ENCODE measurements at regions not wholly inside any gene's neighbourhood (a gene's known extent, or its start where the extent isn't known, plus 50 kb on each side); places are given as distances from the start of the nearest gene placed in this dataset.
A peak's percentile ranks its signal among the peaks of the same experiment; 100 is the strongest.
"Not testable (repeated sequence)": the region's sequence is repeated elsewhere in the genome, so short reads cannot be mapped to it uniquely, and the experiment has no call there.

GRCh38 chr5:133881576-133882388, 86.6 kb downstream of the C5orf15 start:
- no peak for DNase-seq (ENCODE audit: low read depth)

DNA sequence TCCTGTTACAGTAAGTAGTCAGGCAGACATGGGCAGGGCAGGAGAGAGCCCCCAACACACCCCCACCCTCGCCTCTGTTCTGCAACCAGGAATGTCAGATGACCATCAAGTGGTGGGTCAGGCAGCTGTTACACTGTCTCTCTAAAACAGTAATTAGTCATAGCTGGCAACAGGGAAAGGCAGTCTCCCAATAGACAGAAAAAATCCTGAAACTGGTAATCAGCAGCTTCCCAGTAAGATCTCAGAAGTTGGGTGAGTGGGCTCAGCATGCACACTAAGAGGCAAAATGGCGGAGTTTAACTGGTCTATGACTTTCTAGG, 90.2 kb downstream of the C5orf15 start:
- no peak for DNase-seq (ENCODE audit: low read depth)

- no peak for DNase-seq (ENCODE audit: low read depth)
Observed at GRCh38 chr5:133877351-133878235, 90.8 kb downstream of the C5orf15 start.

- no peak for DNase-seq (ENCODE audit: low read depth)
Observed at GRCh38 chr5:133876266-133876665, 92.2 kb downstream of the C5orf15 start.

- no peak for DNase-seq (ENCODE audit: low read depth)
Observed at GRCh38 chr5:133875179-133875578, 93.2 kb downstream of the C5orf15 start.

- peak; percentile 14 for DNase-seq (ENCODE audit: low read depth)
Observed at GRCh38 chr5:133873449-133873848, 95.0 kb downstream of the C5orf15 start.

DNA sequence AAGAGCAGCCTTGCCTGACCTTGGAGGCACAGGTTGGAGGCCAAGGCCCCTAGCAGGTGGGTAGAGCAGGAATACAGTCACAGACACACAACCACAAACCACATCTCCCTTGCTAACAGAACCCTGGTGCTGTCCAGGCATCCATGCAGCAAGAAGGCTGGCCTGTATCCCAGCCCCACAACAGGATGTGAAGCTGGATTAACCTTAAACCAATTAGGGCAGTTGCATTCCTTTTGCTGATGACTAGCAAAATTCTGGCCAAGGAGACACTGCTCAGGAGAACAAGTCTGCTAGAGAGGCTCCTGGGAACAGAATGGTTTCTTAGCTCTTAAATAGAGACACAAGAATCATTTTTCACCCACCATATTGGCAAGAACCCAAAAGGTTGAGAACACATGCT, 97.8 kb downstream of the C5orf15 start:
- peak; percentile 96 for DNase-seq (ENCODE audit: low read depth)

DNA sequence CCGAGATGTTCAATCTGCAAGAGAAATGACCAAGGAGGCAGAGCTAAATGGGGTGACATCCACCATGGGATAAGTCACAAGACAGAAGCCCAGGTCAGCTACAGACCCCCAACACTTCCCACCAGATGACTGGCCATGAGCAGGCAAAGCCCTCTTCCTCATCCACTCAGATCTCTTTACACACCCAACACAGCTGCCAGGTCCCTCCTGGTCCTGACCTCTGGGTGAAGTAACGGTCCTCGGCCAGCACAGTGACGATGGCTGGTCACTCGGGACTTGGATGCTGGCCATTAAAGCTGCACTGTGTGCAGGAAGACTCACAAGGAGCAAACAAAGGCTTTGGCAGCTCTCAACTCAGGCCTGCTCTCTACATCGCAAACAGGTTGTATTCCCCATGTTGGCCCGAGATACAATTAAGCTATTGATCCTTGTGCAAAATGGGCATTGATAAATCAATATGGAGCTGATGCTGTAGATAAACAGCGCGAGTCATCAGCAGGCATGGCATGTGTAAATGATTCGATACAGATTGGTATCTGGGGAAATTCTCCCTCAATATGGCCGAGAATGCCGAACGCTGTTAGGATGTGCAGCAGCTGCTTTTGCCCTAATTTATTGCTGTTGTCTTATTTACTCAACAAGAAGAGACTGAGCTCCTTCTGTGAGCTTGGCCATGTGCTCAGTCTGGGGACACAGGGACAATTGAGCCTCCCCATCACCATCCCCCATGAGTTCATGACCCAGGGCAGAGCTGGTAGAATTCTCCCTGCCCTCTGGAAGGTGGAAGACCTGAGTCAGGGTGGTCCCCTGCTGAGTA, 98.7 kb downstream of the C5orf15 start:
- no peak for DNase-seq (ENCODE audit: low read depth)

DNA sequence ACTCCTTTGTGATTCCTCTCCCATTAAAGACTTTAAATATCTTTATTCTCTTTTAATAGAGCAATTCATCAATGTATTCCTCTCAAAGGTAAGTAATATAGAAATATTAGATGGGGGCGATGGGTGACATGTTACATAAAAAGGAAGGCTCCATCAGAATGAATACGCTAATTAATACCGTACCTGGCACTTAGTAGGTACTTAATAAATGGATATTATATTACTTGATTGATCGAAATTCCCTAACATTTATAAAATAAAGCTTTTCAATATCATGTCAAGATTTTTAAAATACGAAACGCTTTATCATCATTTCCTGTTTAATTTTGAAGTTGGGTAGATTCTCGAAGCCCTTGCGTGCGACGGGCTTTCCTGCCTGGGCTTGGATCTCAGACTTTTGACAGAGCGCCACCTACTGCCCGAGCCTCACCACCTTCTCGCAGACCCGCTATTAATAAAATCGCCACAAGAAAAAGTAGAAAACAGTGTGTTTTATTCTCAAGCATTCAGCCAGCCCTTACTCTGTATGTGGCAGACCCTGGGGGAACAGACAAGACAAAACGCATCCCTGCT, 99.4 kb downstream of the C5orf15 start:
- DNase-seq (ENCODE audit: low read depth), result peak; percentile 32

DNA sequence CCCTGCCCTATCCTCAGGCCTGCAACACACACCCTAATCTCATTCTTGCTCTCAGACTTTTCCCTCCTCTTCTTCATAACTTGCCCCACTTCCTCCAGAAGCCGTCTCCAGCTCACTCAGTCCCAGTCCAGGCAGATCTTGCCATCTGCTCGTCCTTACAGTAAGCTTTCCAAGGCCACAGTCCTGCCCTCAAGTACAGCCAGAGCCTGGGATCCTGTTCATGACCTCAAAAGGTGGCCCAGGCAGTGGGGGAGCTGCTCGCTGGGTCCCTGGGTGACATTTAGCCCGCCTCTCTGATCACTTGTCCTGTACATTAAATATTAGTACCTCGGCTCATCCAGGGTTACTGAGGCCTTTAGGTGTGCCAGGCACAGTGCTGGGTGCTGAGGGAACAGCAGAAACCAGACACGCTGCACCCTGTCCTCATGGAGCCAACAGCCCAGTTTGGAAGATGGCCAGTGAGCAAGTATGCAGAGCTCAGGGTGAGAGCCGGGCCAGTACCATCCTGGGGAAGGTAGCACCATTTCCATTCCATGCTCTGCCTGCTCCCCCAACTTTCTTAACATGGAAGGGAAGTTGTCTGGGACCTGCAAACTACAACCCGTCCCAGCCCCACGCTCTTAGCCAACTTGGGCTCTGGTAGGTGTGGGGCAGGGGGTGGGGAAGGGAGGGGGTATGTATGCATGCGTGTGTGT, 100.4 kb downstream of the C5orf15 start:
- no peak for DNase-seq (ENCODE audit: low read depth)

DNA sequence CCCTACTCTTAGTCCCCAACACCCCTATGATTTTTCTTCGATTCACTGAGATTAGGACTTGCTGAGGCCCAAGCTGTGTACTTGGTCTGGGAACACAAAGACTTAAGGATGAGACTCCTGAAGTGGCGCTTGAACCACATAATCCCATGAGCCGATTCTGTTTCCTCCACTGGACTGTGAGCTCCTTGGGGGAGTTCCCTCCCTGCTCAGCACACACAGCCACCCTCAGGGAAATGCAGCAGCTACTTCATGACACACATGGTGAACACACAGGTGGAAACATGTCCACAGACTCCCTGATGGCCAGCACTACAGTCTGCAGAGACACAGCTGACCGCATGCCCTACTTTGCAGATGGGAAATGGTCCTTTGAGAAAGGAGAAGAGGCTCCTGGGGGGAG, 101.1 kb downstream of the C5orf15 start:
- no peak for DNase-seq (ENCODE audit: low read depth)

DNA sequence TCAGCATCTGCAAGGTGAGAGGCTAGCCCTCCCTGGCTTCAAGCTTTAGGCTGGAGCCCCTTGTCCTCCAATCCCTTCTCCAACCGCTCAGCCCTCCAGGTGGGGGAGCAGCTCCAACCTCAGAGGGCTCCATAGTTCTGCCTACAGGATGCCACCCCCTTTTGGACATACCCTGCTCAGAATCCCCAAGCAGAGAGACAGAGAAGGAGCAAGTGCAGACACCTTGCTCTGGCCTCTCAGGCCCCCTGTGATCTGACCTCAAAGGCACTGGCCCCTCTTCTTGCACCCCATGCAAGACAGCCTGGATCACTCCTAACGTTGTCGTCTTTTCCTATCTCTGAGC, 101.6 kb downstream of the C5orf15 start:
- no peak for DNase-seq (ENCODE audit: low read depth)

GRCh38 chr5:133866160-133866902, 102.1 kb downstream of the C5orf15 start:
- no peak for DNase-seq (ENCODE audit: low read depth)

DNA sequence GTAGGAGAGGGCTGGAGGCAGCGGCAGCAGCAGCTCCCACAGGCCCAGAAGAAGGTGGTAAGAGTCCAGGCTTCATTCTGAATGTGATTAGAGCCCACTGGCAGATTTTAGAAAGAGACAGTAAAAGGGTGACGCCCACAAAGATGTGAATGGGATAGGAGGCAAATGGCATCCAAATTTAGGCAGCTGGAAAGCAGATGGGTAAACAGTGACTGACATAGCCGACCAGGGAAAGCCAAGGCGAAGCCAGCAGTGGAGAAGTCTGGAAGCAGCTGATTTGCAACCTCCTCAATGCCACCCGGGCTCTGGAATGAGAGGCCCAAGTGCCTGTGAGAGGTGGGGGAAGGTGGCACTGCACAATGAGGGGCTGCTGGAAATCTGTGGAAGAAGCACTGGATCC, 103.3 kb downstream of the C5orf15 start:
- no peak for DNase-seq (ENCODE audit: low read depth)

DNA sequence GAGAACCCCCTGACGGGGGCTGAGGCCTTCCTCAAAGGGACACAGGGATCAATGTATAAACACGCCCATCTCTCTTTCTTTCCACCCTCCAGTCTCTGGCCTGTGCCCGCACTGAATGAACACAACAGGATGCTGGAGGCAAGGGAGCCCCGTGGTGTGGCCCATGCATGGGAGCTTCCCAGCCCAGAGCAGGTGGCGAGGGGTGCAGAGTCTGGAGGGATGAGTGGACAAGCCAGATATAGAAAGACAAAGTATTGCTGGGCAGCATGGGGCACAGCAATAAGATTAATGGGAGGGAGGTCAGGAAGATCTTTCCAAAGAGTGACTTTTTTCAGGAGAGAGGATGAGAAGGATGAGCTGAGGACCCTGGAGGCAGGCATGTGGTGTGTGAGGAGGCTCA, 103.7 kb downstream of the C5orf15 start:
- DNase-seq (ENCODE audit: low read depth), result no peak

DNA sequence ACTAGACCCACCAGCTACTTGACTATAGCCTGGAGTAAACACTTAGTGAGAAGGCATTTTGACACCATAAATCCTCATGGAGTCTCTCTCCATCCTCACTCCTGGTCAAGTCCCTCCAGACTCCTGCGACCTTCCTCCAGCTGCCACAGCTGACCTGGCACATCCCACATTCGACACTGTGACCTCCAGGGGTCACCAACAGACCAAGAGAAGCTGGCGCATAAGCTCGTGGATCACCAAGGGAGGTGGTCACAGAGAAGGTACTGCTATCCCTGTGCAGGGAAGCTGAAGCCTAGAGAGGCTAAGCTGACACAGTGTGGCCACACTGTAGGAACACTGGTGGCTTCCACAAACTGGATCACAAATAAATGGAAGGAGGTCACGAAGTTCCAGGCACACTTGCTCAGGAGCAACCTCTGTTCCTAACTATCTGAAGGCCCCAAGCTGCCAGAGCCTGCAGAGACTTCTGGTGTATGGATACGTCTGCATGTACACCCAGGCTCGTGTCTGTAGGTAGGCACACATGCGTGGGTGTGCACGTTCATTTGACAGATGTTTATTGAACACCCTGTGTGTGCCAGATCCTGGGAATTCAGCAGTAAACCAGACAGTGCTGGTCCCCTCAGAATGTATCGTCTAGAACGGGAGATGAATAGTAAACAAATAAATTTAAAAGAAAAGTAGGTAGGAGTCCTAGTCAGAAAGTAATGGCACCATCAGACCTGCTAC, 104.4 kb downstream of the C5orf15 start:
- no peak for DNase-seq (ENCODE audit: low read depth)

DNA sequence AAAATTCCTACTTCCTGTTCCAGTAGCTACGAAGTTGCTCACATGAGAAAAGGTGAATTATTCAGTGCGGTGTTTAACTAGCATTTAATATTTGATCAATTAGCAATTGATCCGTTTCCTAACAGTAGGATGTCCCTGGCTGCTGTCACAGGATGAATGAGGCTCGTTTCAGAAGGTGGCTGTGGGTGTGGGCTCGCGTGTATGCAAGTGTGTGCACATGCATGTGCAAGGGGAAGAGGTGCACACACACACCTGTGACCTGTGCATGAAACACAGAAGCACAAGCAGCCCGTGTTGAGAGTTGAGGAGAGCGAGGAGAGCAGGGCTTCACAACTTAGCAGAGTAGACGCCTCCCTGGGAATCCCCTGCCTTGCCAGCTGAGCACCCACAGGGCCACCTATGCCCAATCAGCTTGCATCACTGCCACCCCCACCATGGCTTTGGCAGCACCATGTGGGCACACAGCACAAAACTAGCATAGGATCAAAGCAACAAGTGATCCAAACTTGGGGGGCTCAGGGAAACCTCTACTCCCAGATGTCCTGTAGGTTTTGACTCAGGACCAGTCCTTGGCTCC, 107.2 kb downstream of the C5orf15 start:
- no peak for DNase-seq (ENCODE audit: low read depth)

DNA sequence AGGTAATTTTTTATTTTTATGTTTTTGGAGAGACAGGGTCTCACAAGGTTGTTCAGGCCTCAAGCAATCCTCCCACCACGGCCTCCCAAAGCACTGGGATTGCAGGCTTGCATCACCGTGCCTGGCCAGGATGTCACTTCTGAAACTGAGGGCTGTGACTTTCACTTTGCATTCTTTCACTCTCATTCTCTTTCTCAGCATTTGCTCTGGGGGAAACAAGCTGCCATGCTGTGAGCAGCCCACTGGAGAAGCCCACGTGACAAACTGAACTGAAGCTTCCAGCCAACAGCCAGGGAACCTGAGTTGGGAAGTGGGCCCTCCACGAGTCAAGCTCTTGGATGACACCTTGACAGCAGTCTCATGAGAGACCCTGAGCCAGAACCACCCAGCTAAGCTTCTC, 109.4 kb downstream of the C5orf15 start:
- no peak for DNase-seq (ENCODE audit: low read depth)

GRCh38 chr5:133857595-133858313, 110.7 kb downstream of the C5orf15 start:
- DNase-seq (ENCODE audit: low read depth), result not testable (repeated sequence)

Data from non-pigmented ciliary epithelial cell (primary cell).